ENCODE measurements at regions not wholly inside any gene's neighbourhood (a gene's known extent, or its start where the extent isn't known, plus 50 kb on each side); places are given as distances from the start of the nearest gene placed in this dataset.

GRCh38 chr16:73185737-73186136 lies 137.8 kb upstream of the ZFHX3 start (continued):
- TF ChIP-seq ATF3 (IDR thresholded peaks at IDR 0.05), result no peak
- TF ChIP-seq EZH2phosphoT487 (IDR thresholded peaks at IDR 0.05; ENCODE audit: borderline replicate concordance), result no peak
- no peak for TF ChIP-seq FOSL1 (IDR thresholded peaks at IDR 0.05; ENCODE audit: low read depth)
- TF ChIP-seq CEBPB (IDR thresholded peaks at IDR 0.05; ENCODE audit: low read depth), result no peak
- no peak for TF ChIP-seq MAX (IDR thresholded peaks at IDR 0.05)

GRCh38 chr16:73183611-73184092 lies 135.7 kb upstream of the ZFHX3 start:
- no peaks in the 10 kb centered on the region for H3K27me3 ChIP-seq (ENCODE audit: insufficient read depth, low read length)
- ChIA-PET RAD21 (ENCODE audit: low non-redundant PET in 1 of 2, low total read pairs in 2 of 2, uncharacterized antibody in 2 of 2, unreplicated experiment in 2 of 2) (no interaction called here), CTCF (no interaction called here), POLR2A (no interaction called here)
- no peak overlapping the region for H3K9ac ChIP-seq (ENCODE audit: low read length)
- H3K4me2 ChIP-seq (ENCODE audit: low read length), result no peak overlapping the region
- intact Hi-C loops (cut with micrococcal nuclease), result no loop called here
- H3K79me2 ChIP-seq (ENCODE audit: insufficient read depth, low read length), result no peaks in the 10 kb centered on the region
- ATAC-seq (no peak), DNase-seq (ENCODE audit: low read depth, low spot score) (no peak)
- H3K36me3 ChIP-seq (ENCODE audit: control insufficient read depth in 1 of 2, insufficient read depth in 2 of 2, low read length in 2 of 2), result no peaks in the 10 kb centered on the region
- H4K20me1 ChIP-seq (ENCODE audit: insufficient read depth), result no peaks in the 10 kb centered on the region
- H2AFZ ChIP-seq (ENCODE audit: low read depth, low read length, poor library complexity, severe bottlenecking), result no peak overlapping the region
- no peaks in the 10 kb centered on the region for H3K9me3 ChIP-seq (ENCODE audit: control insufficient read depth in 1 of 2, insufficient read depth in 1 of 2, low read depth in 1 of 2, low read length in 2 of 2)
- H3K9me2 ChIP-seq (ENCODE audit: insufficient read depth), result no peaks in the 10 kb centered on the region
- no peaks in the 10 kb centered on the region for H3K4me1 ChIP-seq (ENCODE audit: control insufficient read depth in 1 of 2, insufficient read depth in 2 of 2, low read length in 2 of 2)
- no peak for TF ChIP-seq SP1 (IDR thresholded peaks at IDR 0.05; ENCODE audit: low read depth)
- no peak for TF ChIP-seq EGR1 (IDR thresholded peaks at IDR 0.05; ENCODE audit: low read depth)
- no peak for TF ChIP-seq MAX (IDR thresholded peaks at IDR 0.05)
- no peak for TF ChIP-seq SRF (IDR thresholded peaks at IDR 0.05; ENCODE audit: low read depth)
- no peak for TF ChIP-seq CBX3 (IDR thresholded peaks at IDR 0.05; ENCODE audit: low read depth)
- TF ChIP-seq ATF3 (IDR thresholded peaks at IDR 0.05), result no peak
- no peak for TF ChIP-seq EZH2 (IDR thresholded peaks at IDR 0.05)
- TF ChIP-seq POLR2A (IDR thresholded peaks at IDR 0.05; ENCODE audit: borderline replicate concordance, extremely low read depth, insufficient read depth, insufficient read length), result no peak
- no peak for TF ChIP-seq REST (IDR thresholded peaks at IDR 0.05; ENCODE audit: low read depth)
- TF ChIP-seq ELF1 (IDR thresholded peaks at IDR 0.05; ENCODE audit: borderline replicate concordance, low read depth), result no peak
- TF ChIP-seq TCF7L2 (IDR thresholded peaks at IDR 0.05; ENCODE audit: borderline replicate concordance, extremely low read depth, insufficient read depth, insufficient read length), result no peak
- no peak for TF ChIP-seq ZBTB33 (IDR thresholded peaks at IDR 0.05; ENCODE audit: extremely low read depth, insufficient replicate concordance, low read length)
- no peak for TF ChIP-seq JUND (IDR thresholded peaks at IDR 0.05)
- TF ChIP-seq RAD21 (IDR thresholded peaks at IDR 0.05; ENCODE audit: low read depth), result no peak
- no peak for TF ChIP-seq FOSL1 (IDR thresholded peaks at IDR 0.05; ENCODE audit: low read depth)
- no TSS peak for BruUV-seq (replicated peaks)
- H3K27ac ChIP-seq (ENCODE audit: low read depth, low read length), result no peak overlapping the region
- H3K4me3 ChIP-seq (replicated peaks in 1 of 2; ENCODE audit: low read depth in 1 of 2, low read length in 2 of 2), result no peak overlapping the region
